OCI-LY1 (cell line): ENCODE measurements at regions not wholly inside any gene's neighbourhood (a gene's known extent, or its start where the extent isn't known, plus 50 kb on each side); places are given as distances from the start of the nearest gene placed in this dataset.

Experiments
- H2AFZ ChIP-seq: fragments of 200-600 bp; sonication (generic), shearing (Covaris generic); 2 replicates; pipeline ENCODE4 v1.6.0; 2014; ENCODE audit warnings: antibody characterized with exemption, mild to moderate bottlenecking, low read length
- H3F3A ChIP-seq: fragments of 200-600 bp; sonication (generic), shearing (Covaris generic); 2 replicates; pipeline ENCODE4 v1.6.0; 2014; ENCODE audit warnings: mild to moderate bottlenecking, antibody characterized with exemption, low read length, moderate library complexity; ENCODE audit not compliant: insufficient read depth
- H3K27ac ChIP-seq: fragments of 200-600 bp; sonication (generic); 2 replicates; pipeline ENCODE4 v1.5.1; 2014; ENCODE audit warnings: low read length, mixed run types, mild to moderate bottlenecking, low read depth; ENCODE audit not compliant: poor library complexity, severe bottlenecking
- H3K27me3 ChIP-seq: fragments of 200-600 bp; sonication (generic); 2 replicates; pipeline ENCODE4 v1.6.0; 2014; ENCODE audit warnings: antibody characterized with exemption, mild to moderate bottlenecking, low read length, moderate library complexity; ENCODE audit not compliant: insufficient read depth
- H3K36me3 ChIP-seq: fragments of 200-600 bp; sonication (generic); 2 replicates; pipeline ENCODE4 v1.6.1; 2014; ENCODE audit warnings: mild to moderate bottlenecking, antibody characterized with exemption, low read length, moderate library complexity, mixed read lengths; ENCODE audit not compliant: insufficient read depth
- H3K4me1 ChIP-seq: fragments of 200-600 bp; sonication (generic); 2 replicates; pipeline ENCODE4 v1.5.1; 2014; ENCODE audit warnings: mild to moderate bottlenecking, low read length, moderate library complexity; ENCODE audit not compliant: insufficient read depth, severe bottlenecking
- H3K4me2 ChIP-seq: fragments of 200-600 bp; sonication (generic), shearing (Covaris generic); 2 replicates; pipeline ENCODE4 v1.6.1; 2014; ENCODE audit warnings: low read length
- H3K4me3 ChIP-seq: fragments of 200-600 bp; sonication (generic); 2 replicates; pipeline ENCODE4 v1.5.1; 2014; ENCODE audit warnings: low read length, low read depth, mild to moderate bottlenecking, mixed read lengths; ENCODE audit not compliant: poor library complexity, severe bottlenecking
- H3K79me2 ChIP-seq: fragments of 200-600 bp; shearing (Covaris generic); 2 replicates; pipeline ENCODE4 v1.6.1; 2016; ENCODE audit warnings: mixed run types, low read length, mixed read lengths; ENCODE audit not compliant: insufficient read depth
- H3K9ac ChIP-seq: fragments of 200-600 bp; sonication (generic), shearing (Covaris generic); 2 replicates; pipeline ENCODE4 v1.6.1; 2014; ENCODE audit warnings: mild to moderate bottlenecking, low read length, mixed read lengths
- H3K9me2 ChIP-seq: fragments of 200-600 bp; sonication (generic), shearing (Covaris generic); 2 replicates; pipeline ENCODE4 v1.6.1; 2014; ENCODE audit warnings: low read depth, mild to moderate bottlenecking, low read length, mixed read lengths
- H3K9me3 ChIP-seq: fragments of 200-600 bp; shearing (Covaris generic); 2 replicates; pipeline ENCODE4 v1.6.1; 2014; ENCODE audit warnings: low read length, mixed read lengths
- H4K20me1 ChIP-seq: fragments of 200-600 bp; sonication (generic), shearing (Covaris generic); 2 replicates; pipeline ENCODE4 v1.6.0; 2016; ENCODE audit warnings: mild to moderate bottlenecking, low read length; ENCODE audit not compliant: insufficient read depth
- CTCF ChIP-seq: fragments of 200-600 bp; sonication (generic), shearing (Covaris generic); IDR thresholded peaks from 2 replicates; pipeline ENCODE4 v1.5.1; 2017; ENCODE audit warnings: mild to moderate bottlenecking, antibody characterized with exemption, low read length, moderate library complexity, mixed read lengths
- EZH2 ChIP-seq: fragments of 200-600 bp; sonication (generic), shearing (Covaris generic); IDR thresholded peaks from 2 replicates; pipeline ENCODE4 v1.8.0; 2017; ENCODE audit warnings: borderline replicate concordance, mixed run types, mild to moderate bottlenecking, antibody characterized with exemption, low read length, moderate library complexity, mixed read lengths

GRCh38 chr1:228941666-228942065 lies 206.4 kb downstream of the RHOU start:
- Histone ChIP-seq H3K27ac (no peak overlapping the region), H3K36me3 (no peaks in the 10 kb centered on the region), H3K4me1 (no peaks in the 10 kb centered on the region), H3K4me3 (no peak overlapping the region), H3K4me2 (no peak overlapping the region), H2AFZ (no peak overlapping the region), H3K9ac (no peak overlapping the region), H3K27me3 (no peaks in the 10 kb centered on the region), H3K79me2 (no peaks in the 10 kb centered on the region), H4K20me1 (no peaks in the 10 kb centered on the region), H3K9me2 (no peaks in the 10 kb centered on the region), H3F3A (no peaks in the 10 kb centered on the region), H3K9me3 (no peaks in the 10 kb centered on the region)
- TF ChIP-seq EZH2 (no peak), CTCF (no peak)

- Histone ChIP-seq H3K36me3 (no peaks in the 10 kb centered on the region), H2AFZ (no peak overlapping the region), H3K27ac (no peak overlapping the region), H4K20me1 (no peaks in the 10 kb centered on the region), H3K4me3 (no peak overlapping the region), H3K9me2 (no peaks in the 10 kb centered on the region), H3K9ac (no peak overlapping the region), H3K4me1 (no peaks in the 10 kb centered on the region), H3K79me2 (no peaks in the 10 kb centered on the region), H3K4me2 (no peak overlapping the region), H3K27me3 (no peaks in the 10 kb centered on the region), H3F3A (no peaks in the 10 kb centered on the region), H3K9me3 (no peaks in the 10 kb centered on the region)
- TF ChIP-seq CTCF, result no peak
- no peak for TF ChIP-seq EZH2
These were observed 208.2 kb downstream of the RHOU start for GRCh38 chr1:228943436-228943835.

- H3K4me1 ChIP-seq, result no peaks in the 10 kb centered on the region
- TF ChIP-seq EZH2 (no peak), CTCF (no peak)
These were observed 209.0 kb downstream of the RHOU start for GRCh38 chr1:228944296-228944695.

More at GRCh38 chr1:228944296-228944695, 209.0 kb downstream of the RHOU start:
- H3K4me3 ChIP-seq, result no peak overlapping the region
- H2AFZ ChIP-seq, result no peak overlapping the region
- no peak overlapping the region for H3K4me2 ChIP-seq
- H4K20me1 ChIP-seq, result no peaks in the 10 kb centered on the region
- H3K27ac ChIP-seq, result no peak overlapping the region
- H3K9me3 ChIP-seq, result no peaks in the 10 kb centered on the region
- no peaks in the 10 kb centered on the region for H3F3A ChIP-seq
- H3K36me3 ChIP-seq, result no peaks in the 10 kb centered on the region
- H3K79me2 ChIP-seq, result no peaks in the 10 kb centered on the region
- H3K9ac ChIP-seq, result no peak overlapping the region
- H3K9me2 ChIP-seq, result no peaks in the 10 kb centered on the region
- no peaks in the 10 kb centered on the region for H3K27me3 ChIP-seq
